OCI-LY3 (cell line): ENCODE measurements at regions not wholly inside any gene's neighbourhood (a gene's known extent, or its start where the extent isn't known, plus 50 kb on each side); places are given as distances from the start of the nearest gene placed in this dataset.

Experiments
- H2AFZ ChIP-seq: fragments of 200-600, 300-600 bp; shearing (Covaris generic); 2 replicates; pipeline ENCODE4 v1.6.0; 2014; ENCODE audit warnings: antibody characterized with exemption, low read depth, low read length
- H3K27ac ChIP-seq: fragments of 200-600, 300-600 bp; sonication (generic); 2 replicates; pipeline ENCODE4 v1.5.1; 2014; ENCODE audit warnings: mild to moderate bottlenecking, low read length, moderate library complexity, mixed read lengths
- H3K27me3 ChIP-seq: fragments of 200-600, 300-600 bp; sonication (generic); 2 replicates; pipeline ENCODE4 v1.6.1; 2014; ENCODE audit warnings: low read depth, low read length, mixed read lengths
- H3K36me3 ChIP-seq: fragments of 200-600, 300-600 bp; sonication (generic); replicated peaks from 2 replicates; pipeline ENCODE3; 2014; ENCODE audit warnings: low read depth, low read length, mixed read lengths
- H3K4me1 ChIP-seq: fragments of 300-600, 200-600 bp; sonication (generic); 2 replicates; pipeline ENCODE4 v1.6.1; 2014; ENCODE audit warnings: low read length, mixed read lengths
- H3K4me2 ChIP-seq: fragments of 200-600, 300-600 bp; sonication (generic); 2 replicates; pipeline ENCODE4 v1.6.1; 2014; ENCODE audit warnings: low read length, mixed read lengths
- H3K4me3 ChIP-seq: fragments of 300-600, 200-600 bp; sonication (generic); 2 replicates; pipeline ENCODE4 v1.5.1; 2014; ENCODE audit warnings: antibody characterized with exemption, mild to moderate bottlenecking, low read length, moderate library complexity
- H3K79me2 ChIP-seq: fragments of 300-600, 200-600 bp; shearing (Covaris generic); 2 replicates; pipeline ENCODE4 v1.6.1; 2014; ENCODE audit warnings: mild to moderate bottlenecking, low read length, mixed read lengths
- H3K9ac ChIP-seq: fragments of 300-600, 200-600 bp; shearing (Covaris generic); 2 replicates; pipeline ENCODE4 v1.6.0; 2014; ENCODE audit warnings: mild to moderate bottlenecking, low read length, moderate library complexity
- H3K9me3 ChIP-seq: fragments of 200-600, 300-600 bp; shearing (Covaris generic); 2 replicates; pipeline ENCODE4 v1.6.1; 2014; ENCODE audit warnings: low read length, mixed read lengths; ENCODE audit not compliant: insufficient read depth
- H4K20me1 ChIP-seq: fragments of 200-600, 300-600 bp; sonication (generic); 2 replicates; pipeline ENCODE4 v1.6.1; 2016; ENCODE audit warnings: low read length, mixed read lengths; ENCODE audit not compliant: insufficient read depth
- EZH2phosphoT487 ChIP-seq: fragments of 200-600 bp; shearing (Covaris generic); IDR thresholded peaks from 2 replicates; pipeline ENCODE4 v1.6.1; 2018; ENCODE audit warnings: antibody characterized with exemption, mixed run types, low read depth
- TF ChIP-seq, protein P1 (sequence below): fragments of 200-600, 300-600 bp; sonication (generic); IDR thresholded peaks from 2 replicates; pipeline ENCODE4 v1.5.1; 2014; ENCODE audit warnings: antibody characterized with exemption, low read length, low read depth

- H3K36me3 ChIP-seq, result peaks cover 10% of the 10 kb centered on the region
- H2AFZ ChIP-seq, result no peak overlapping the region
- no peak overlapping the region for H3K27ac ChIP-seq
- no peak overlapping the region for H3K9ac ChIP-seq
- H3K4me2 ChIP-seq, result no peak overlapping the region
- no peaks in the 10 kb centered on the region for H3K79me2 ChIP-seq
- no peaks in the 10 kb centered on the region for H4K20me1 ChIP-seq
- H3K9me3 ChIP-seq, result peaks cover 9% of the 10 kb centered on the region
- no peak for TF ChIP-seq EZH2phosphoT487
- TF ChIP-seq, protein P1, sequence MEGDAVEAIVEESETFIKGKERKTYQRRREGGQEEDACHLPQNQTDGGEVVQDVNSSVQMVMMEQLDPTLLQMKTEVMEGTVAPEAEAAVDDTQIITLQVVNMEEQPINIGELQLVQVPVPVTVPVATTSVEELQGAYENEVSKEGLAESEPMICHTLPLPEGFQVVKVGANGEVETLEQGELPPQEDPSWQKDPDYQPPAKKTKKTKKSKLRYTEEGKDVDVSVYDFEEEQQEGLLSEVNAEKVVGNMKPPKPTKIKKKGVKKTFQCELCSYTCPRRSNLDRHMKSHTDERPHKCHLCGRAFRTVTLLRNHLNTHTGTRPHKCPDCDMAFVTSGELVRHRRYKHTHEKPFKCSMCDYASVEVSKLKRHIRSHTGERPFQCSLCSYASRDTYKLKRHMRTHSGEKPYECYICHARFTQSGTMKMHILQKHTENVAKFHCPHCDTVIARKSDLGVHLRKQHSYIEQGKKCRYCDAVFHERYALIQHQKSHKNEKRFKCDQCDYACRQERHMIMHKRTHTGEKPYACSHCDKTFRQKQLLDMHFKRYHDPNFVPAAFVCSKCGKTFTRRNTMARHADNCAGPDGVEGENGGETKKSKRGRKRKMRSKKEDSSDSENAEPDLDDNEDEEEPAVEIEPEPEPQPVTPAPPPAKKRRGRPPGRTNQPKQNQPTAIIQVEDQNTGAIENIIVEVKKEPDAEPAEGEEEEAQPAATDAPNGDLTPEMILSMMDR, result no peak
- no peak overlapping the region for H3K4me3 ChIP-seq
- no peaks in the 10 kb centered on the region for H3K27me3 ChIP-seq
- H3K4me1 ChIP-seq, result peaks cover 69% of the 10 kb centered on the region
Measured at GRCh38 chr21:35201799-35202198, 152.7 kb upstream of the RUNX1 start.

DNA sequence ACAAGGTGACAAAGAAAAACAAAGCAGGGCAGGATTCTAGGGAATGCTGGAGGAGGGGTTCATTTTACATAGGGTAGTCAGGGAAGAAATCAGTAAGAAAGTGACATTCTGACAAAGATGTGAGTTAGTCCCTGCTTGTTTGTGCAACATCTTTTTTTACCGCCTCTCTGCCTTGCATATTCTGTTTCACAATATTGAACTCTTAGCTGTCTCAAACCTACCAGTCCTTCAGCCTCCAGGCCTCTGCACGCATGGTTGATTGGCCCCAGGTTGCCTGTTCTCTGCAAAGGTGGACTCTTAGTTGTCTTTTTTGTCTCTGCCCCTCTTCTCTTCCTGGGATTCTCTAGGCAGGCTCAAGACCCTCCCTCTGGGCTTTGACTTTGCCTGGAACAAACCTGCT, 152.2 kb upstream of the RUNX1 start:
- Histone ChIP-seq H3K9me3 (peaks cover 14% of the 10 kb centered on the region), H4K20me1 (no peaks in the 10 kb centered on the region), H3K27me3 (no peaks in the 10 kb centered on the region), H3K79me2 (no peaks in the 10 kb centered on the region), H3K4me2 (no peak overlapping the region), H2AFZ (no peak overlapping the region), H3K9ac (no peak overlapping the region), H3K4me3 (no peak overlapping the region), H3K36me3 (peaks cover 15% of the 10 kb centered on the region), H3K27ac (no peak overlapping the region), H3K4me1 (peaks cover 64% of the 10 kb centered on the region)
- TF ChIP-seq, protein P1, result no peak

DNA sequence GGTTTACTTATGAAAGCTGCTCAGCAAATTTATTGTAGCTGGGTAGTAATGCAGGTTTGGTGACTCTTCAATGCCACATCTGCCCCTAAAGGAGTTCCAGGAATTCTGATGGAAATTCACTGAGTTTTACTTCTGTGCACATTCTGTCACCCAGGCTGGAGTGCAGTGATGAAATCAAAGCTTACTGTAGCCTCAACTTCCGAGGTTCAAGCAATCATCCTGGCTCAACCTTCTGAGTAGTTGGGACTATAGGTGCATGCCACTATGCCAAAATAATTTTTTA, 150.6 kb upstream of the RUNX1 start:
- H3K27ac ChIP-seq, result peak overlapping the region; percentile 58
- peaks cover 18% of the 10 kb centered on the region for H3K36me3 ChIP-seq
- H2AFZ ChIP-seq, result no peak overlapping the region
- peaks cover 48% of the 10 kb centered on the region for H3K4me1 ChIP-seq
- H3K9ac ChIP-seq, result peak overlapping the region; percentile 20; the same call in 1 of the 2 replicates
- no peak overlapping the region for H3K4me3 ChIP-seq
- H3K79me2 ChIP-seq, result no peaks in the 10 kb centered on the region
- peak overlapping the region; percentile 52; the same call in 1 of the 2 replicates for H3K4me2 ChIP-seq
- H4K20me1 ChIP-seq, result no peaks in the 10 kb centered on the region
- H3K9me3 ChIP-seq, result peaks cover 16% of the 10 kb centered on the region
- H3K27me3 ChIP-seq, result no peaks in the 10 kb centered on the region
- TF ChIP-seq, protein P1, result no peak
- TF ChIP-seq EZH2phosphoT487, result no peak

- H3K27me3 ChIP-seq, result no peaks in the 10 kb centered on the region
- peak overlapping the region; percentile 58 for H3K27ac ChIP-seq
- TF ChIP-seq EZH2phosphoT487, result no peak
- TF ChIP-seq, protein P1, result no peak
- H3K79me2 ChIP-seq, result no peaks in the 10 kb centered on the region
- H4K20me1 ChIP-seq, result no peaks in the 10 kb centered on the region
- H3K9me3 ChIP-seq, result peaks cover 16% of the 10 kb centered on the region
- H3K4me1 ChIP-seq, result peaks cover 43% of the 10 kb centered on the region
- peaks cover 18% of the 10 kb centered on the region for H3K36me3 ChIP-seq
- peak overlapping the region; percentile 52 for H3K4me2 ChIP-seq
- peak overlapping the region; percentile 20; the same call in 1 of the 2 replicates for H3K9ac ChIP-seq
- no peak overlapping the region for H2AFZ ChIP-seq
- H3K4me3 ChIP-seq, result peak overlapping the region; percentile 28
Measured at GRCh38 chr21:35198982-35199732, 150.1 kb upstream of the RUNX1 start.
